ENCODE measurements at regions not wholly inside any gene's neighbourhood (a gene's known extent, or its start where the extent isn't known, plus 50 kb on each side); places are given as distances from the start of the nearest gene placed in this dataset.

DNA sequence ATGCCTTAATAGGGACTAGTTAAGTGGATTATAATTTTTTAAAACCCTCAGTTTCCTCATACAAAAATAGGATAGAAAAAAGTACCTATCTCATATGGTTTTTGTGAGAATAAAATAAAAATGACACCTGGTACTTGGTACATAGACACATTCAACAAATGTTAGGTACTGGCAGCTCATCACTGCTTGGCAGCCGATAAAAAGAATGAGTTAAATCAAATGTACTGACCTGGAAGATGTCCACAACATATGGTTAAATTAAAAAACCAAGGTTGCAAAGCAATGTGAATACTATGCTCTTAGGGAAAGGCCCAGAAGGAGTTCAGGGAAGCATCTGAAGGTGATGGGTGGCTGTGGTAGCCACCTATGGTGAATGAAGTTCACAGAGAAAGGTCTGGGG lies 64.9 kb upstream of the SMYD2 start:
- Histone ChIP-seq H3K9ac (ENCODE audit: low read length) (no peak overlapping the region), H3K4me1 (ENCODE audit: control insufficient read depth, insufficient read depth, low read length) (no peaks in the 10 kb centered on the region), H3K27me3 (ENCODE audit: control insufficient read depth, insufficient read depth, low read length) (no peaks in the 10 kb centered on the region), H3K9me3 (ENCODE audit: control insufficient read depth, low read length) (no peaks in the 10 kb centered on the region), H3K36me3 (ENCODE audit: control insufficient read depth, insufficient read depth, low read length) (no peaks in the 10 kb centered on the region), H3K4me3 (ENCODE audit: low read length) (no peak overlapping the region)

GRCh38 chr1:214216779-214217178 lies 64.2 kb upstream of the SMYD2 start:
- Histone ChIP-seq H3K9ac (ENCODE audit: low read length) (no peak overlapping the region), H3K36me3 (ENCODE audit: control insufficient read depth, insufficient read depth, low read length) (no peaks in the 10 kb centered on the region), H3K4me3 (ENCODE audit: low read length) (no peak overlapping the region), H3K4me1 (ENCODE audit: control insufficient read depth, insufficient read depth, low read length) (no peaks in the 10 kb centered on the region), H3K9me3 (ENCODE audit: control insufficient read depth, low read length) (no peaks in the 10 kb centered on the region), H3K27me3 (ENCODE audit: control insufficient read depth, insufficient read depth, low read length) (no peaks in the 10 kb centered on the region)

- no peak overlapping the region for H3K9ac ChIP-seq (ENCODE audit: low read length)
- H3K4me3 ChIP-seq (ENCODE audit: low read length), result no peak overlapping the region
- no peaks in the 10 kb centered on the region for H3K36me3 ChIP-seq (ENCODE audit: control insufficient read depth, insufficient read depth, low read length)
- no peaks in the 10 kb centered on the region for H3K4me1 ChIP-seq (ENCODE audit: control insufficient read depth, insufficient read depth, low read length)
- H3K9me3 ChIP-seq (ENCODE audit: control insufficient read depth, low read length), result no peaks in the 10 kb centered on the region
- H3K27me3 ChIP-seq (ENCODE audit: control insufficient read depth, insufficient read depth, low read length), result no peaks in the 10 kb centered on the region
Measured at GRCh38 chr1:214219902-214220301, 61.1 kb upstream of the SMYD2 start.

DNA sequence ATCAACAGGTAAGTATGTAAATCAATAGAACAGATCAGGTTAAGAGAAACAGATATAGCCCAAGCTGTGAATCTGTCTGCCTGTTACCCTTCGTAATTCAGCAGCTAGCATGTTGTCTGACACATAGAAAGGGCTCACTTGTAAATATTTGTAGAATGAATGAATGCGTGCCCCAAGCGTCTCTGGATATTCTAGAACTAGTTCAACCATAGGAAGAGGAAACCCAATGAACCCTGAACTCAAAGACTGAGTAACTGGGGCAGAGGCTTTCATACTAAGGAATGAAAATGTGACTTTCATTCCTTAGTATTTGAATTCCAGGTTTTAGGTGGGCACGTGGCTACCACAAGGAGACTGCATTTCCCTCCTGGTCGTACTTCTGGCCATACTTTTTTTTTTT lies 60.1 kb upstream of the SMYD2 start:
- no peaks in the 10 kb centered on the region for H3K4me1 ChIP-seq (ENCODE audit: control insufficient read depth, insufficient read depth, low read length)
- no peak overlapping the region for H3K4me3 ChIP-seq (ENCODE audit: low read length)
- no peak overlapping the region for H3K9ac ChIP-seq (ENCODE audit: low read length)
- no peaks in the 10 kb centered on the region for H3K27me3 ChIP-seq (ENCODE audit: control insufficient read depth, insufficient read depth, low read length)
- no peaks in the 10 kb centered on the region for H3K9me3 ChIP-seq (ENCODE audit: control insufficient read depth, low read length)
- no peaks in the 10 kb centered on the region for H3K36me3 ChIP-seq (ENCODE audit: control insufficient read depth, insufficient read depth, low read length)

- H3K4me1 ChIP-seq (ENCODE audit: control insufficient read depth, insufficient read depth, low read length), result no peaks in the 10 kb centered on the region
- H3K27me3 ChIP-seq (ENCODE audit: control insufficient read depth, insufficient read depth, low read length), result no peaks in the 10 kb centered on the region
- no peak overlapping the region for H3K4me3 ChIP-seq (ENCODE audit: low read length)
- no peaks in the 10 kb centered on the region for H3K36me3 ChIP-seq (ENCODE audit: control insufficient read depth, insufficient read depth, low read length)
- H3K9me3 ChIP-seq (ENCODE audit: control insufficient read depth, low read length), result no peaks in the 10 kb centered on the region
- H3K9ac ChIP-seq (ENCODE audit: low read length), result no peak overlapping the region
Measured at GRCh38 chr1:214224611-214225354, 56.2 kb upstream of the SMYD2 start.

DNA sequence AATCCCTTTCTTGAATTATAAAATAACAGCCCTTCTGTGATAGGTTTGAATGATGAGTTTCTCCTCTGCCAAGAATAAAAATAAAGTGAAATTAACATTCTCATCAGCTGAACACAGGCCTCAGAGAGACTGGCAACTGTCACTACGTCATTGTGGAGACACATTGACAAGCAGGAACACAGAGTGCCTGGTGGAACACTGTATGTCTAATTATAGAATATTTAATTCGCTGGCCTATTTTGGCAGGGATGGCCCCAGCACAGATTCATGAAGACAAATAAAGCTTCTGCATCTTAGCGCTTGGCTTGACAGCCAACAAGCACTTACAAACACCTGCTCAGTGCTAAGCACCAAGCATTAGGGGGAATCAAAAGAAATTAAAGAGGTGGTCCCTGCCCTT lies 52.0 kb upstream of the SMYD2 start:
- H3K4me3 ChIP-seq (ENCODE audit: low read length), result no peak overlapping the region
- no peaks in the 10 kb centered on the region for H3K4me1 ChIP-seq (ENCODE audit: control insufficient read depth, insufficient read depth, low read length)
- H3K9me3 ChIP-seq (ENCODE audit: control insufficient read depth, low read length), result no peaks in the 10 kb centered on the region
- H3K27me3 ChIP-seq (ENCODE audit: control insufficient read depth, insufficient read depth, low read length), result no peaks in the 10 kb centered on the region
- H3K9ac ChIP-seq (ENCODE audit: low read length), result no peak overlapping the region
- no peaks in the 10 kb centered on the region for H3K36me3 ChIP-seq (ENCODE audit: control insufficient read depth, insufficient read depth, low read length)

DNA sequence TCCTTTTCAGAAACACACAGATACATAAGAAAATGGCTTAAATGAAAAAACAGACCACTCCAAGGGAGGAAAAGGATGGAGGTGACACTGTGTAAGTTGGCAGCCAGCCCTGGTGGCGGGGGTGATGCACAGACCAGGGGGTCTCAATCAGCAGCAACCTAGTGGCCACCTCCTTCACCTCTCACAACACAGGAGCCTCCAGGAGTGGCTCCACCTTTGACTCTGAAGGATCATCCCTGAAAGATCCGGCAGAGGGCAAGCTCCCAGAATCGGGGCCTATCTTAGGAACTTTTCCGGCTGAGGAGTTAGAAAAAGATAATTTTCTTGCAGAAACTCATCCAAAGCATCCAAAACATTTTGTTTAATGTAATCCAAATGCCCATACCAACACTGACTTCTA lies 51.2 kb upstream of the SMYD2 start:
- H3K9me3 ChIP-seq (ENCODE audit: control insufficient read depth, low read length), result no peaks in the 10 kb centered on the region
- no peaks in the 10 kb centered on the region for H3K36me3 ChIP-seq (ENCODE audit: control insufficient read depth, insufficient read depth, low read length)
- H3K9ac ChIP-seq (ENCODE audit: low read length), result no peak overlapping the region
- no peak overlapping the region for H3K4me3 ChIP-seq (ENCODE audit: low read length)
- no peaks in the 10 kb centered on the region for H3K4me1 ChIP-seq (ENCODE audit: control insufficient read depth, insufficient read depth, low read length)
- no peaks in the 10 kb centered on the region for H3K27me3 ChIP-seq (ENCODE audit: control insufficient read depth, insufficient read depth, low read length)
